22Rv1 (cell line): ENCODE measurements at regions not wholly inside any gene's neighbourhood (a gene's known extent, or its start where the extent isn't known, plus 50 kb on each side); places are given as distances from the start of the nearest gene placed in this dataset.

Source experiments
- CTCF ChIP-seq: fragments of 450-650 bp; IDR thresholded peaks from 2 replicates; pipeline ENCODE4 v1.5.1; 2017; ENCODE audit warnings: mild to moderate bottlenecking
- ZFX ChIP-seq: fragments of 450-650 bp; IDR thresholded peaks from 2 replicates; pipeline ENCODE4 v1.6.1; 2017; ENCODE audit warnings: antibody characterized with exemption, borderline replicate concordance

DNA sequence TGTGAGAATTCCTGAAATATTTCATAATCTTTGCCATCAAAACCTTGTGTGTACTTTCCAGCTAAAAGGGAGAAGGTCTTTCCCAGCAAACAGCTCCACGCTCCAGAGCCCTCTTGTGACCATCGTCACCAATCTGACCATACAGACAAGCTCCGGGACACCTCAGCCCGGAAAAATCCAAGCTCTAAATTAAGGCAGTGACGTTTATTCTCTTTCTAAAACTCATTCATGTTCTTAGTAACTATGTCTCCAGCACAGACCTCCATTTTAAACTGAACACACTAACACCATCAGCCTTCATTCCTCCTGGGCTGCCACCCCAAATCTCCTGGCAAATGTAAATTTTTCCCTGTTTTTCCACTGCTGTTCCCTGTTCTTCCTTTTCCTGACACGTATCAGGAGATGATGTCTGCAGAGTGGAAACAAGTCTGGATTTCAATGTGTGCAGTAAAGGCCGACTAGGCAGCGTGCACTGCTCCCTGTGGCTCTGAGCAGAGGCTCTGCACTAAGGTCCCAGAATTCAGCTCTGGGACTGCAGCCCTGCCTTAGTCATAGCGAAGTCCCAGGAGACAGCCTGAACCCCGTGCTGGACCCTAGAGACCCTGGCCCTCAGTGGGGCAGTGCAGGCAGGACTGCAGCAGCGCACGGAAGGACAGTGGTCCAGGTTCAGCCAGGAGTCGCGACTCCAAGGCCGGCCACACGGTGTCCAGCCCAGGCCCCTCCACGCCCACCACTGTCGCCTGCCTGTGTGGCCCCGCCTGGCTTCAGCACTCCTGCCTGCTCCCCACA is 452.5 kb upstream of the SALL3 start:
- TF ChIP-seq CTCF: no peak
- TF ChIP-seq ZFX: no peak
